Right lobe of liver (tissue), 6 donors: ENCODE measurements at regions not wholly inside any gene's neighbourhood (a gene's known extent, or its start where the extent isn't known, plus 50 kb on each side); places are given as distances from the start of the nearest gene placed in this dataset.

Experiments used
- ATAC-seq, 4 donors: fragments of 200-7000 bp; cut with Tn5 transposase; one replicate each; pipeline ENCODE4 v1.9.1; 2020; ENCODE audit warnings: mild to moderate bottlenecking in 4 of 4, moderate library complexity in 4 of 4
- DNase-seq, 3 donors: peaks; one replicate each; pipeline ENCODE4 v3.0.0-alpha.2; 2020
- H3K27ac ChIP-seq, 3 donors: fragments of 200-600 bp; one replicate each; pipeline ENCODE4 v1.8.0; 2022
- H3K27me3 ChIP-seq, 2 donors: fragments of 200-600 bp; one replicate each; pipeline ENCODE4 v1.8.0; 2022
- H3K36me3 ChIP-seq, 4 donors: fragments of 200-600 bp; sonication (generic) in 1 of 4; one replicate each; pipeline versions ENCODE4 v1.5.1 to v1.8.0; 2017 to 2022; ENCODE audit warnings: control low read depth in 1 of 4
- H3K4me1 ChIP-seq, 4 donors: fragments of 200-600 bp; sonication (generic) in 1 of 4; one replicate each; pipeline versions ENCODE4 v1.5.1 to v1.8.0; 2017 to 2022; ENCODE audit warnings: control low read depth in 1 of 4
- H3K4me3 ChIP-seq, 3 donors: fragments of 200-600 bp; one replicate each; pipeline ENCODE4 v1.8.0; 2022
- H3K9me3 ChIP-seq, 4 donors: fragments of 200-600 bp; sonication (generic) in 1 of 4; one replicate each; pipeline versions ENCODE4 v1.5.1 to v1.8.0; 2017 to 2022; ENCODE audit warnings: control low read depth in 1 of 4
- POLR2A ChIP-seq: fragments of 450-650 bp; IDR thresholded peaks from one replicate; pipeline ENCODE4 v1.6.1; 2017; ENCODE audit warnings: antibody characterized with exemption, mild to moderate bottlenecking
- WGBS: methylation state at CpG from one replicate; pipeline ENCODE4 v1.1.6; 2018; ENCODE audit warnings: low coverage, low lambda C conversion rate; ENCODE audit not compliant: insufficient coverage; ENCODE audit errors: missing lambda C conversion rate; 5-methylcytosine and 5-hydroxymethylcytosine counted together
- intact Hi-C, 2 donors: fragments of 100-400 bp; cut with DNase I; formaldehyde crosslinking; loops; one replicate each; pipeline versions ENCODE4 v1.11.2 to v1.14.1; 2022
- TF ChIP-seq, protein P1 (sequence below), 4 donors: fragments of 200-600 bp in 3 of 4; fragments of 450-650 bp in 1 of 4; IDR thresholded peaks; one replicate each; pipeline versions ENCODE4 v1.5.1 to v1.8.0; 2016 to 2022; ENCODE audit warnings: antibody characterized with exemption in 4 of 4, mild to moderate bottlenecking in 2 of 4
- donor health status: DM: no; HTN: yes; CAD: no.
- donor health status: DM: no; HTN: no; CAD: no.
- donor health status: DM: no; HTN: no; CAD: no.
- donor health status: DM: no; HTN: yes; CAD: no.
- donor health status: DM: no; HTN: yes; CAD: no.

DNA sequence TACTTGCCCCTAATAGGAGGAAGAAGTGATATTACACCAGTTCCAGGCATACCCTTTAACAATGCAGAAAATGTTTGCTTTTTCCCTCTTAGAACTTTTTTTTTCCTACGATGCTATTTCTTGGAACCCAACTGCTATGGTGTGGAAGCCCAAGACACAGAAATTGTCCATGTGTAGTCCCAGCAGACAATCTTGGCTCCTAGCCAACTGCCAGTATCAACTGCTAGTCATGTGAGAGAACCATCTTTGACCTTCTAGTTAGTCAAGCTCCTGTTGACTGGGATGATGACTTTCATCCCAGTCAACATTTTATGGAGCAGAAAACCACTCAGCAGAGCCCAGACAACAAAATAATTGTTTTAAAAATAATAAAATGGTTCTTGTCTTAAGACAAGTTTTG is 532.4 kb downstream of the TLR4 start:
- intact Hi-C loops: no loop called here
- Histone ChIP-seq H3K4me1 (no peaks in the 10 kb centered on the region), H3K4me3 (no peak overlapping the region), H3K36me3 (no peaks in the 10 kb centered on the region), H3K27ac (no peak overlapping the region), H3K9me3 (no peaks in the 10 kb centered on the region), H3K27me3 (no peaks in the 10 kb centered on the region)
- DNase-seq (no peak), ATAC-seq (no peak)
- TF ChIP-seq, protein P1, sequence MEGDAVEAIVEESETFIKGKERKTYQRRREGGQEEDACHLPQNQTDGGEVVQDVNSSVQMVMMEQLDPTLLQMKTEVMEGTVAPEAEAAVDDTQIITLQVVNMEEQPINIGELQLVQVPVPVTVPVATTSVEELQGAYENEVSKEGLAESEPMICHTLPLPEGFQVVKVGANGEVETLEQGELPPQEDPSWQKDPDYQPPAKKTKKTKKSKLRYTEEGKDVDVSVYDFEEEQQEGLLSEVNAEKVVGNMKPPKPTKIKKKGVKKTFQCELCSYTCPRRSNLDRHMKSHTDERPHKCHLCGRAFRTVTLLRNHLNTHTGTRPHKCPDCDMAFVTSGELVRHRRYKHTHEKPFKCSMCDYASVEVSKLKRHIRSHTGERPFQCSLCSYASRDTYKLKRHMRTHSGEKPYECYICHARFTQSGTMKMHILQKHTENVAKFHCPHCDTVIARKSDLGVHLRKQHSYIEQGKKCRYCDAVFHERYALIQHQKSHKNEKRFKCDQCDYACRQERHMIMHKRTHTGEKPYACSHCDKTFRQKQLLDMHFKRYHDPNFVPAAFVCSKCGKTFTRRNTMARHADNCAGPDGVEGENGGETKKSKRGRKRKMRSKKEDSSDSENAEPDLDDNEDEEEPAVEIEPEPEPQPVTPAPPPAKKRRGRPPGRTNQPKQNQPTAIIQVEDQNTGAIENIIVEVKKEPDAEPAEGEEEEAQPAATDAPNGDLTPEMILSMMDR (IDR thresholded peaks at IDR 0.05): no peak
- no peak for TF ChIP-seq POLR2A
- no CpG with 5 or more reads among the region's 1 CpG for WGBS

- TF ChIP-seq, protein P1 (IDR thresholded peaks at IDR 0.05): no peak
- TF ChIP-seq POLR2A: no peak
- H3K36me3 ChIP-seq: no peaks in the 10 kb centered on the region
- intact Hi-C loops: no loop called here
- no peak for DNase-seq
- H3K4me1 ChIP-seq: no peaks in the 10 kb centered on the region
- peak in 2 of 4 donors; percentile 58 to 83 for ATAC-seq
- no peak overlapping the region for H3K27ac ChIP-seq
- H3K9me3 ChIP-seq: no peaks in the 10 kb centered on the region
- H3K4me3 ChIP-seq: no peak overlapping the region
- no peaks in the 10 kb centered on the region for H3K27me3 ChIP-seq
These were observed 533.9 kb downstream of the TLR4 start for GRCh38 chr9:118238139-118238538.

DNA sequence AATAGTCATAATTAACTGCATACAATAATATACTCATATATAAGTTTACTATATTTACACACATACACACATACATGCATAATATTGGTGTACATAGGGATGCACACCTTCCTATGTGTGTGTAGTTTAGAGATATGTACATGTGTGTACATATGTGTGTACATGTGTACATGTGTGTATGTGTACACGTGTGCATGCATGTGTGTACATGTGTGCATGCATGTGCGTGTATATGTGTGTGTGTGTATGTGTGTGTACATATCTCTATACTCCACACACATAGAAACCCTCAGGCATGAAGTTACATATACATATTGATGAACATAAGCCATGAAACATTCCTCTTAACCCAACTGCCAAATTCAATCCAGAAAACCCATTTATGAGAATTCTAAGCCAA is 547.8 kb downstream of the TLR4 start:
- H3K9me3 ChIP-seq: peaks cover 0 to 5% (median 2%) of the 10 kb centered on the region in 4 donors
- TF ChIP-seq, protein P1 (IDR thresholded peaks at IDR 0.05): no peak
- TF ChIP-seq POLR2A: no peak
- H3K4me1 ChIP-seq: no peaks in the 10 kb centered on the region
- ATAC-seq (no peak), DNase-seq (no peak)
- WGBS: 83% methylated on average over 2 of the region's 2 CpGs
- no peak overlapping the region for H3K4me3 ChIP-seq
- no peak overlapping the region for H3K27ac ChIP-seq
- no peaks in the 10 kb centered on the region for H3K36me3 ChIP-seq
- H3K27me3 ChIP-seq: no peaks in the 10 kb centered on the region
- intact Hi-C loops: no loop called here

GRCh38 chr9:118262191-118262590 is 558.0 kb downstream of the TLR4 start:
- H3K27ac ChIP-seq: no peak overlapping the region
- H3K9me3 ChIP-seq: peaks cover 0 to under 1% (median under 1%) of the 10 kb centered on the region in 4 donors
- no peak overlapping the region for H3K4me3 ChIP-seq
- DNase-seq: no peak
- H3K27me3 ChIP-seq: no peaks in the 10 kb centered on the region
- WGBS: no CpG with 5 or more reads among the region's 1 CpG
- intact Hi-C loops: no loop called here
- H3K4me1 ChIP-seq: no peaks in the 10 kb centered on the region
- no peak for TF ChIP-seq POLR2A
- TF ChIP-seq, protein P1 (IDR thresholded peaks at IDR 0.05): no peak
- no peak for ATAC-seq
- no peaks in the 10 kb centered on the region for H3K36me3 ChIP-seq

DNA sequence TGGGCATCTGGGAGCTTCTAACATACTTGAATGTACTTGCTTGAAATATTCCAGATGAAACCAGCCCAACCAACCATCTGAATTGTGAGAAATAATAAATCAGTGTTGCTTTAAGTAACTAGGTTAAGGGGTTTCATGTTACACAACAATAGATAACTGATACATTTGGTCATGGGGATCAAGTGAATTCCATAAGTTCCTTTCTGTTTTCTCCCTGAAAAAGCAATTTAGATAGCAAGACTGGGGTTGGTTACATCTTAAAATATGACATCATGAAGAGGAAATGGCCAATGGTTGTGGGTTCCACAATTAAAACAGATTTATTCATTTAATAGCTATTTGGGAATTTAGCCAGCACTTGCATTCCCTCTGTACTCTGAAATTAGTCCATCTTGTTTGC is 559.7 kb downstream of the TLR4 start:
- DNase-seq (no peak), ATAC-seq (no peak)
- Histone ChIP-seq H3K4me3 (no peak overlapping the region), H3K27ac (no peak overlapping the region), H3K4me1 (no peaks in the 10 kb centered on the region), H3K36me3 (no peaks in the 10 kb centered on the region), H3K9me3 (no peaks in the 10 kb centered on the region), H3K27me3 (no peaks in the 10 kb centered on the region)
- TF ChIP-seq, protein P1 (IDR thresholded peaks at IDR 0.05): no peak
- no peak for TF ChIP-seq POLR2A
- intact Hi-C loops: no loop called here
